GM23338 (cell line): ENCODE measurements at regions not wholly inside any gene's neighbourhood (a gene's known extent, or its start where the extent isn't known, plus 50 kb on each side); places are given as distances from the start of the nearest gene placed in this dataset.

Source experiments
- CREB1 ChIP-seq: fragments of 250-450 bp; sonication (Bioruptor Pico); IDR thresholded peaks from 2 replicates; pipeline ENCODE4 v1.5.0; 2020; ENCODE audit warnings: low read depth, mild to moderate bottlenecking, moderate library complexity
- EZH2 ChIP-seq: fragments of 200-600 bp; sonication (generic); IDR thresholded peaks from one replicate; pipeline ENCODE4 v1.8.0; 2017; ENCODE audit warnings: antibody characterized with exemption, mild to moderate bottlenecking, low read depth; ENCODE audit not compliant: unreplicated experiment
- EZH2phosphoT487 ChIP-seq: fragments of 200-600 bp; sonication (generic); IDR thresholded peaks from one replicate; pipeline ENCODE4 v1.8.1; 2018; ENCODE audit warnings: antibody characterized with exemption; ENCODE audit not compliant: unreplicated experiment
- POLR2AphosphoS5 ChIP-seq: IDR thresholded peaks from 2 replicates; pipeline ENCODE4 v1.6.1; 2016; ENCODE audit warnings: antibody characterized with exemption, low read depth
- ZNF114 ChIP-seq: fragments of 250-450 bp; sonication (Bioruptor Pico); IDR thresholded peaks from 2 replicates; pipeline ENCODE4 v1.5.0; 2020; ENCODE audit warnings: mild to moderate bottlenecking, moderate library complexity
- ZNF331 ChIP-seq: fragments of 250-450 bp; sonication (Bioruptor Pico); IDR thresholded peaks from 2 replicates; pipeline ENCODE4 v1.5.0; 2020; ENCODE audit warnings: low read depth, mild to moderate bottlenecking, moderate library complexity
- TF ChIP-seq, protein P1 (sequence below), 2 experiments: fragments of 200-600 bp in 1 of 2; sonication (generic) in 1 of 2; conservative IDR thresholded peaks; 2 replicates each; pipeline versions ENCODE4 v1.5.1 to v1.6.1; 2016 to 2017; ENCODE audit warnings: antibody characterized with exemption in 2 of 2, low read depth in 2 of 2, mild to moderate bottlenecking in 2 of 2, moderate library complexity in 1 of 2
- TF ChIP-seq, protein P2 (sequence below): IDR thresholded peaks from one replicate; pipeline ENCODE4 v1.6.1; 2018; ENCODE audit warnings: antibody characterized with exemption; ENCODE audit not compliant: unreplicated experiment

DNA sequence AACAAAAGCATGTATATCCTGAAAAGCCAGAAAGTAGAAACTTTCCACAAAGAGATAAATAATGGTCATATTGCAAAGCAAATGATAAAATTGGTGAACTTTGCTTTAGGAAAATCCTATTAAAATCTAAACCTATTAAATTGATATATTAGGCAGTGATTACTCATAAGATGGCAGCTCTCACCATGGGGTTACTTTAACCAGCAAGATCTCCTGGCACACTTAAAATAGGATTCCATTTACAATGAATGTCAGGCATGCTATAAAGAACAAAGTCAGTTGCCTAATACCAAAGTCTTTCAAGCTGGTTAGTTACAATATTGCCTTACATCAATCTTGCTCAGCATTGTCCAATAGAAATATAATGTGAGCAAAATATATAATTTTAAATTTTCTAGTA is 816.2 kb downstream of the BCL11A start:
- TF ChIP-seq, protein P1, sequence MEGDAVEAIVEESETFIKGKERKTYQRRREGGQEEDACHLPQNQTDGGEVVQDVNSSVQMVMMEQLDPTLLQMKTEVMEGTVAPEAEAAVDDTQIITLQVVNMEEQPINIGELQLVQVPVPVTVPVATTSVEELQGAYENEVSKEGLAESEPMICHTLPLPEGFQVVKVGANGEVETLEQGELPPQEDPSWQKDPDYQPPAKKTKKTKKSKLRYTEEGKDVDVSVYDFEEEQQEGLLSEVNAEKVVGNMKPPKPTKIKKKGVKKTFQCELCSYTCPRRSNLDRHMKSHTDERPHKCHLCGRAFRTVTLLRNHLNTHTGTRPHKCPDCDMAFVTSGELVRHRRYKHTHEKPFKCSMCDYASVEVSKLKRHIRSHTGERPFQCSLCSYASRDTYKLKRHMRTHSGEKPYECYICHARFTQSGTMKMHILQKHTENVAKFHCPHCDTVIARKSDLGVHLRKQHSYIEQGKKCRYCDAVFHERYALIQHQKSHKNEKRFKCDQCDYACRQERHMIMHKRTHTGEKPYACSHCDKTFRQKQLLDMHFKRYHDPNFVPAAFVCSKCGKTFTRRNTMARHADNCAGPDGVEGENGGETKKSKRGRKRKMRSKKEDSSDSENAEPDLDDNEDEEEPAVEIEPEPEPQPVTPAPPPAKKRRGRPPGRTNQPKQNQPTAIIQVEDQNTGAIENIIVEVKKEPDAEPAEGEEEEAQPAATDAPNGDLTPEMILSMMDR (conservative IDR thresholded peaks at IDR 0.05; ENCODE audit: low read depth in 2 of 2): no peak
- TF ChIP-seq EZH2phosphoT487: no peak
- TF ChIP-seq EZH2: no peak
- no peak for TF ChIP-seq CREB1 (CRISPR knock-in tag)
- TF ChIP-seq POLR2AphosphoS5: no peak
- TF ChIP-seq ZNF331 (CRISPR knock-in tag): no peak
- TF ChIP-seq, protein P2, sequence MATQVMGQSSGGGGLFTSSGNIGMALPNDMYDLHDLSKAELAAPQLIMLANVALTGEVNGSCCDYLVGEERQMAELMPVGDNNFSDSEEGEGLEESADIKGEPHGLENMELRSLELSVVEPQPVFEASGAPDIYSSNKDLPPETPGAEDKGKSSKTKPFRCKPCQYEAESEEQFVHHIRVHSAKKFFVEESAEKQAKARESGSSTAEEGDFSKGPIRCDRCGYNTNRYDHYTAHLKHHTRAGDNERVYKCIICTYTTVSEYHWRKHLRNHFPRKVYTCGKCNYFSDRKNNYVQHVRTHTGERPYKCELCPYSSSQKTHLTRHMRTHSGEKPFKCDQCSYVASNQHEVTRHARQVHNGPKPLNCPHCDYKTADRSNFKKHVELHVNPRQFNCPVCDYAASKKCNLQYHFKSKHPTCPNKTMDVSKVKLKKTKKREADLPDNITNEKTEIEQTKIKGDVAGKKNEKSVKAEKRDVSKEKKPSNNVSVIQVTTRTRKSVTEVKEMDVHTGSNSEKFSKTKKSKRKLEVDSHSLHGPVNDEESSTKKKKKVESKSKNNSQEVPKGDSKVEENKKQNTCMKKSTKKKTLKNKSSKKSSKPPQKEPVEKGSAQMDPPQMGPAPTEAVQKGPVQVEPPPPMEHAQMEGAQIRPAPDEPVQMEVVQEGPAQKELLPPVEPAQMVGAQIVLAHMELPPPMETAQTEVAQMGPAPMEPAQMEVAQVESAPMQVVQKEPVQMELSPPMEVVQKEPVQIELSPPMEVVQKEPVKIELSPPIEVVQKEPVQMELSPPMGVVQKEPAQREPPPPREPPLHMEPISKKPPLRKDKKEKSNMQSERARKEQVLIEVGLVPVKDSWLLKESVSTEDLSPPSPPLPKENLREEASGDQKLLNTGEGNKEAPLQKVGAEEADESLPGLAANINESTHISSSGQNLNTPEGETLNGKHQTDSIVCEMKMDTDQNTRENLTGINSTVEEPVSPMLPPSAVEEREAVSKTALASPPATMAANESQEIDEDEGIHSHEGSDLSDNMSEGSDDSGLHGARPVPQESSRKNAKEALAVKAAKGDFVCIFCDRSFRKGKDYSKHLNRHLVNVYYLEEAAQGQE: no peak
- TF ChIP-seq ZNF114 (CRISPR knock-in tag): no peak
